HepG2 (cell line): ENCODE measurements at regions not wholly inside any gene's neighbourhood (a gene's known extent, or its start where the extent isn't known, plus 50 kb on each side); places are given as distances from the start of the nearest gene placed in this dataset.
A peak's percentile ranks its signal among the peaks of the same experiment; 100 is the strongest.

Experiments used
- ATAC-seq: fragments of 200-7000 bp; cut with Tn5 transposase; 3 replicates; pipeline ENCODE4 v1.9.1; 2020; ENCODE audit warnings: mild to moderate bottlenecking, moderate library complexity
- BruUV-seq: library from RNA; stranded (reverse); fragments of 400-500 nt; replicated peaks from 2 replicates; lab custom pipeline; 2021; lab: Mats Ljungman, UMichigan
- CTCF ChIA-PET: fragments of 300-600 bp; formaldehyde crosslinking; extraction: SDS; loops from one replicate; lab custom pipeline; 2021; ENCODE audit warnings: low total read pairs, inconsistent platforms, low intra/inter-chr PET ratio; lab: Yijun Ruan, JAX
- POLR2A ChIA-PET: fragments of 350-600 bp; sonication (Branson Sonifier 250); formaldehyde crosslinking; loops from one replicate; lab custom pipeline; 2020; ENCODE audit warnings: antibody characterized with exemption, inconsistent platforms; lab: Yijun Ruan, JAX
- DNase-seq: peaks from one replicate; pipeline ENCODE4 v3.0.0-alpha.2; 2015; ENCODE audit warnings: low spot score
- FAIRE-seq: peaks from 3 replicates; lab custom pipeline; 2011; peaks lifted over from hg19 to GRCh38; lab: Jason Lieb, UNC
- H2AFZ ChIP-seq: one replicate; pipeline ENCODE4 v1.6.1; 2011; ENCODE audit warnings: low read length, inconsistent platforms
- H3K27ac ChIP-seq: fragments of 300-600 bp; 3 replicates; pipeline ENCODE4 v1.8.0; 2011; ENCODE audit warnings: mixed run types, mild to moderate bottlenecking, mixed read lengths, low read length, inconsistent platforms; ENCODE audit not compliant: insufficient read depth; ENCODE audit errors: extremely low read length
- H3K27me3 ChIP-seq, 2 experiments: fragments of 200-600 bp in 1 of 2; 2 replicates in 1 of 2; 3 replicates in 1 of 2; pipeline versions ENCODE4 v1.6.0 to v1.8.0; 2011; ENCODE audit warnings: low read length in 2 of 2, mild to moderate bottlenecking in 2 of 2, moderate library complexity in 2 of 2, inconsistent platforms in 1 of 2; ENCODE audit not compliant: insufficient read depth in 2 of 2, control insufficient read depth in 1 of 2
- H3K36me3 ChIP-seq, 2 experiments: fragments of 200-600 bp in 1 of 2; replicated peaks in 1 of 2; 2 replicates in 1 of 2; 3 replicates in 1 of 2; pipeline versions ENCODE4 v1.5.1 to v1.8.0; 2011; ENCODE audit warnings: low read length in 2 of 2, inconsistent platforms in 1 of 2; ENCODE audit not compliant: insufficient read depth in 2 of 2, control insufficient read depth in 1 of 2
- H3K4me1 ChIP-seq: 2 replicates; pipeline ENCODE4 v1.5.1; 2012; ENCODE audit warnings: low read length, inconsistent platforms; ENCODE audit not compliant: insufficient read depth
- H3K4me2 ChIP-seq: 2 replicates; pipeline ENCODE4 v1.6.0; 2011; ENCODE audit warnings: low read depth, low read length, inconsistent platforms
- H3K4me3 ChIP-seq, 3 experiments: fragments of 200-600 bp in 1 of 3; sonication (generic), shearing (Covaris generic) in 1 of 3; replicated peaks in 1 of 3; 2 replicates each; pipeline ENCODE4 v1.5.1; 2011 to 2016; ENCODE audit warnings: low read length in 3 of 3, inconsistent platforms in 2 of 3, low read depth in 2 of 3, mild to moderate bottlenecking in 2 of 3, control low read depth in 1 of 3, mixed read lengths in 1 of 3; ENCODE audit not compliant: insufficient read depth in 1 of 3
- H3K79me2 ChIP-seq: one replicate; pipeline ENCODE4 v1.6.1; 2011; ENCODE audit warnings: low read length, inconsistent platforms; ENCODE audit not compliant: insufficient read depth
- H3K9ac ChIP-seq: 2 replicates; pipeline ENCODE4 v1.6.0; 2011; ENCODE audit warnings: mild to moderate bottlenecking, low read depth, low read length, inconsistent platforms; ENCODE audit not compliant: insufficient read depth
- H3K9me3 ChIP-seq: 2 replicates; pipeline ENCODE4 v1.5.1; 2012; ENCODE audit warnings: mild to moderate bottlenecking, low read length
- H4K20me1 ChIP-seq: 2 replicates; pipeline ENCODE4 v1.6.0; 2011; ENCODE audit warnings: inconsistent platforms, mild to moderate bottlenecking, low read length, moderate library complexity; ENCODE audit not compliant: insufficient read depth
- HMG20B ChIP-seq: conservative IDR thresholded peaks from 2 replicates; pipeline ENCODE4 v1.6.1; 2016; ENCODE audit warnings: missing genetic modification reagents, missing compliant biosample characterization
- MAFF ChIP-seq: IDR thresholded peaks from 2 replicates; pipeline ENCODE4 v1.6.1; 2011; ENCODE audit warnings: low read depth, low read length, improper control_type of control experiment
- MAFK ChIP-seq, 2 experiments: IDR thresholded peaks in 1 of 2; conservative IDR thresholded peaks in 1 of 2; 2 replicates each; pipeline ENCODE4 v1.6.1; 2011; ENCODE audit warnings: improper control_type of control experiment in 2 of 2, low read length in 2 of 2
- MLLT10 ChIP-seq: sonication (generic); formaldehyde crosslinking; IDR thresholded peaks from 2 replicates; pipeline ENCODE4 v1.4.0; 2020; ENCODE audit warnings: missing genetic modification reagents
- ZNF891 ChIP-seq: sonication (generic); formaldehyde crosslinking; IDR thresholded peaks from 2 replicates; pipeline ENCODE4 v1.5.0; 2020; ENCODE audit warnings: mild to moderate bottlenecking, missing genetic modification reagents
- WGBS: methylation state at CpG from one replicate; pipeline ENCODE4 v1.1.6; 2017; ENCODE audit warnings: low lambda C conversion rate; 5-methylcytosine and 5-hydroxymethylcytosine counted together
- in situ Hi-C: cut with HindIII; loops from 2 replicates; pipeline ENCODE4 v1.10.0; 2017; ENCODE audit warnings: low pct_unique_long_range_greater_than_20kb; ENCODE audit not compliant: extremely low pct_ligation_motif_present
- intact Hi-C: fragments of 100-400 bp; cut with micrococcal nuclease; formaldehyde crosslinking; loops from one replicate; pipeline ENCODE4 v1.10.0; 2022; ENCODE audit not compliant: unreplicated experiment
- TF ChIP-seq, protein P1 (sequence below): sonication (generic); formaldehyde crosslinking; IDR thresholded peaks from 2 replicates; pipeline ENCODE4 v1.5.1; 2020; ENCODE audit warnings: mild to moderate bottlenecking, missing genetic modification reagents, moderate library complexity
- TF ChIP-seq, protein P2 (sequence below): sonication (generic); formaldehyde crosslinking; IDR thresholded peaks from 2 replicates; pipeline ENCODE4 v1.5.0; 2020; ENCODE audit warnings: mild to moderate bottlenecking, missing genetic modification reagents, borderline replicate concordance
- TF ChIP-seq, protein P3 (sequence below): fragments of 450-650 bp; IDR thresholded peaks from 2 replicates; pipeline ENCODE4 v1.6.1; 2016
- TF ChIP-seq, protein P4 (sequence below): sonication (generic); formaldehyde crosslinking; IDR thresholded peaks from 2 replicates; pipeline ENCODE4 v1.9.0; 2021; ENCODE audit warnings: missing genetic modification reagents, mild to moderate bottlenecking, borderline replicate concordance

DNA sequence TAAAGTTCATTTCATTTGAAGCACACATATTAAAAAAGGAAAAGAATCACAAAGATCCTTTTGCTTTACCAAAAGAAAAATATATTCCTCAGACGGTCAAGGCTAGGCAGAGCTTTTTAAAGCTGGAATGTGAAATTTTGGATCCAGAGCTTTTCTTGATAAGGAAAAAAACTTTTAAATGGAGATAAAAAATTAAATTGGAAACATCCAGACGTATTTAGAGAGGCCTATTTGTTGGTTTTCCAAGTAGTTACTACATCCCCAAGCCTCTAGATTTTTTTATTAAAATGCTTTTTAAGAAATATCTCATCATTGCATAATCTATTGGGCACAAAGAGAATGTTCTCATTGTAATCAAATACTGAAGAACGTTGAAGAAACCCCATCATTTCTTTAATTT, 385.7 kb upstream of the CITED2 start (continued):
- TF ChIP-seq, protein P1, sequence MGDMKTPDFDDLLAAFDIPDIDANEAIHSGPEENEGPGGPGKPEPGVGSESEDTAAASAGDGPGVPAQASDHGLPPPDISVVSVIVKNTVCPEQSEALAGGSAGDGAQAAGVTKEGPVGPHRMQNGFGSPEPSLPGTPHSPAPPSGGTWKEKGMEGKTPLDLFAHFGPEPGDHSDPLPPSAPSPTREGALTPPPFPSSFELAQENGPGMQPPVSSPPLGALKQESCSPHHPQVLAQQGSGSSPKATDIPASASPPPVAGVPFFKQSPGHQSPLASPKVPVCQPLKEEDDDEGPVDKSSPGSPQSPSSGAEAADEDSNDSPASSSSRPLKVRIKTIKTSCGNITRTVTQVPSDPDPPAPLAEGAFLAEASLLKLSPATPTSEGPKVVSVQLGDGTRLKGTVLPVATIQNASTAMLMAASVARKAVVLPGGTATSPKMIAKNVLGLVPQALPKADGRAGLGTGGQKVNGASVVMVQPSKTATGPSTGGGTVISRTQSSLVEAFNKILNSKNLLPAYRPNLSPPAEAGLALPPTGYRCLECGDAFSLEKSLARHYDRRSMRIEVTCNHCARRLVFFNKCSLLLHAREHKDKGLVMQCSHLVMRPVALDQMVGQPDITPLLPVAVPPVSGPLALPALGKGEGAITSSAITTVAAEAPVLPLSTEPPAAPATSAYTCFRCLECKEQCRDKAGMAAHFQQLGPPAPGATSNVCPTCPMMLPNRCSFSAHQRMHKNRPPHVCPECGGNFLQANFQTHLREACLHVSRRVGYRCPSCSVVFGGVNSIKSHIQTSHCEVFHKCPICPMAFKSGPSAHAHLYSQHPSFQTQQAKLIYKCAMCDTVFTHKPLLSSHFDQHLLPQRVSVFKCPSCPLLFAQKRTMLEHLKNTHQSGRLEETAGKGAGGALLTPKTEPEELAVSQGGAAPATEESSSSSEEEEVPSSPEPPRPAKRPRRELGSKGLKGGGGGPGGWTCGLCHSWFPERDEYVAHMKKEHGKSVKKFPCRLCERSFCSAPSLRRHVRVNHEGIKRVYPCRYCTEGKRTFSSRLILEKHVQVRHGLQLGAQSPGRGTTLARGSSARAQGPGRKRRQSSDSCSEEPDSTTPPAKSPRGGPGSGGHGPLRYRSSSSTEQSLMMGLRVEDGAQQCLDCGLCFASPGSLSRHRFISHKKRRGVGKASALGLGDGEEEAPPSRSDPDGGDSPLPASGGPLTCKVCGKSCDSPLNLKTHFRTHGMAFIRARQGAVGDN: no peak
- TF ChIP-seq HMG20B (CRISPR knock-in tag) (no peak), ZNF891 (CRISPR knock-in tag) (no peak)

DNA sequence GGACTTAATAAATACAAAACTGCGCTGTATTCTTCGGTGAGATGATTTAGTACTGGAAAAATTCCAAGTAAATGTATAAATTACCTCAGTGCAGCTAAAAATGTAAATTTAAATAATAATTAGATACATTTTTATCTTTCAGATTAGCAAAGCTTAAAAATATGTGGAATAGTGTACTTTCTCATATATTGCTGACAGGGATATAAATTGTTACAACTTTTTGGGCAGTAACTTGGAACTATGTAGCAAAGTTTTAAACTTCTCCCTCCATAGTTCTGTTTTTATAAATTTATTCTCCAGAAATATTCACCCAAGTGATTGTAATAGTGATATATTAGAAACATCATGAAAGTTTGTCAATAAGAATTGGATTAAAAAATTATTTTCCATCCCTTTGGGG, 384.6 kb upstream of the CITED2 start:
- no TSS peak for BruUV-seq
- Histone ChIP-seq H3K27ac (no peak overlapping the region), H3K36me3 (no peaks in the 10 kb centered on the region), H3K4me2 (no peak overlapping the region), H3K79me2 (no peaks in the 10 kb centered on the region), H3K27me3 (no peaks in the 10 kb centered on the region), H3K4me1 (peaks cover 21% of the 10 kb centered on the region), H4K20me1 (no peaks in the 10 kb centered on the region), H3K9ac (no peak overlapping the region), H3K9me3 (no peaks in the 10 kb centered on the region), H2AFZ (no peak overlapping the region), H3K4me3 (no peak overlapping the region)
- 93% methylated on average over 2 of the region's 2 CpGs for WGBS
- ATAC-seq: no peak
- DNase-seq: no peak
- ChIA-PET CTCF (no interaction called here), POLR2A (no interaction called here)
- TF ChIP-seq, protein P2, sequence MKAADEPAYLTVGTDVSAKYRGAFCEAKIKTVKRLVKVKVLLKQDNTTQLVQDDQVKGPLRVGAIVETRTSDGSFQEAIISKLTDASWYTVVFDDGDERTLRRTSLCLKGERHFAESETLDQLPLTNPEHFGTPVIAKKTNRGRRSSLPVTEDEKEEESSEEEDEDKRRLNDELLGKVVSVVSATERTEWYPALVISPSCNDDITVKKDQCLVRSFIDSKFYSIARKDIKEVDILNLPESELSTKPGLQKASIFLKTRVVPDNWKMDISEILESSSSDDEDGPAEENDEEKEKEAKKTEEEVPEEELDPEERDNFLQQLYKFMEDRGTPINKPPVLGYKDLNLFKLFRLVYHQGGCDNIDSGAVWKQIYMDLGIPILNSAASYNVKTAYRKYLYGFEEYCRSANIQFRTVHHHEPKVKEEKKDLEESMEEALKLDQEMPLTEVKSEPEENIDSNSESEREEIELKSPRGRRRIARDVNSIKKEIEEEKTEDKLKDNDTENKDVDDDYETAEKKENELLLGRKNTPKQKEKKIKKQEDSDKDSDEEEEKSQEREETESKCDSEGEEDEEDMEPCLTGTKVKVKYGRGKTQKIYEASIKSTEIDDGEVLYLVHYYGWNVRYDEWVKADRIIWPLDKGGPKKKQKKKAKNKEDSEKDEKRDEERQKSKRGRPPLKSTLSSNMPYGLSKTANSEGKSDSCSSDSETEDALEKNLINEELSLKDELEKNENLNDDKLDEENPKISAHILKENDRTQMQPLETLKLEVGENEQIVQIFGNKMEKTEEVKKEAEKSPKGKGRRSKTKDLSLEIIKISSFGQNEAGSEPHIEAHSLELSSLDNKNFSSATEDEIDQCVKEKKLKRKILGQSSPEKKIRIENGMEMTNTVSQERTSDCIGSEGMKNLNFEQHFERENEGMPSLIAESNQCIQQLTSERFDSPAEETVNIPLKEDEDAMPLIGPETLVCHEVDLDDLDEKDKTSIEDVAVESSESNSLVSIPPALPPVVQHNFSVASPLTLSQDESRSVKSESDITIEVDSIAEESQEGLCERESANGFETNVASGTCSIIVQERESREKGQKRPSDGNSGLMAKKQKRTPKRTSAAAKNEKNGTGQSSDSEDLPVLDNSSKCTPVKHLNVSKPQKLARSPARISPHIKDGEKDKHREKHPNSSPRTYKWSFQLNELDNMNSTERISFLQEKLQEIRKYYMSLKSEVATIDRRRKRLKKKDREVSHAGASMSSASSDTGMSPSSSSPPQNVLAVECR (CRISPR knock-in tag): no peak
- TF ChIP-seq, protein P3, sequence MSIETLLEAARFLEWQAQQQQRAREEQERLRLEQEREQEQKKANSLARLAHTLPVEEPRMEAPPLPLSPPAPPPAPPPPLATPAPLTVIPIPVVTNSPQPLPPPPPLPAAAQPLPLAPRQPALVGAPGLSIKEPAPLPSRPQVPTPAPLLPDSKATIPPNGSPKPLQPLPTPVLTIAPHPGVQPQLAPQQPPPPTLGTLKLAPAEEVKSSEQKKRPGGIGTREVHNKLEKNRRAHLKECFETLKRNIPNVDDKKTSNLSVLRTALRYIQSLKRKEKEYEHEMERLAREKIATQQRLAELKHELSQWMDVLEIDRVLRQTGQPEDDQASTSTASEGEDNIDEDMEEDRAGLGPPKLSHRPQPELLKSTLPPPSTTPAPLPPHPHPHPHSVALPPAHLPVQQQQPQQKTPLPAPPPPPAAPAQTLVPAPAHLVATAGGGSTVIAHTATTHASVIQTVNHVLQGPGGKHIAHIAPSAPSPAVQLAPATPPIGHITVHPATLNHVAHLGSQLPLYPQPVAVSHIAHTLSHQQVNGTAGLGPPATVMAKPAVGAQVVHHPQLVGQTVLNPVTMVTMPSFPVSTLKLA: no peak
- TF ChIP-seq MAFK (conservative IDR thresholded peaks at IDR 0.05 in 1 of 2, IDR thresholded peaks at IDR 0.05 in 1 of 2; ENCODE audit: low read length in 2 of 2): peak; percentile 59 to 74; a peak in 3 of 4 replicates
- TF ChIP-seq ZNF891 (CRISPR knock-in tag): no peak
- TF ChIP-seq MAFF: peak; percentile 71
- TF ChIP-seq MLLT10 (CRISPR knock-in tag): no peak
- TF ChIP-seq, protein P4, sequence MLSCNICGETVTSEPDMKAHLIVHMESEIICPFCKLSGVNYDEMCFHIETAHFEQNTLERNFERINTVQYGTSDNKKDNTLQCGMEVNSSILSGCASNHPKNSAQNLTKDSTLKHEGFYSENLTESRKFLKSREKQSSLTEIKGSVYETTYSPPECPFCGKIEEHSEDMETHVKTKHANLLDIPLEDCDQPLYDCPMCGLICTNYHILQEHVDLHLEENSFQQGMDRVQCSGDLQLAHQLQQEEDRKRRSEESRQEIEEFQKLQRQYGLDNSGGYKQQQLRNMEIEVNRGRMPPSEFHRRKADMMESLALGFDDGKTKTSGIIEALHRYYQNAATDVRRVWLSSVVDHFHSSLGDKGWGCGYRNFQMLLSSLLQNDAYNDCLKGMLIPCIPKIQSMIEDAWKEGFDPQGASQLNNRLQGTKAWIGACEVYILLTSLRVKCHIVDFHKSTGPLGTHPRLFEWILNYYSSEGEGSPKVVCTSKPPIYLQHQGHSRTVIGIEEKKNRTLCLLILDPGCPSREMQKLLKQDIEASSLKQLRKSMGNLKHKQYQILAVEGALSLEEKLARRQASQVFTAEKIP: no peak
- in situ Hi-C loops (no loop called here), intact Hi-C loops (no loop called here)
- FAIRE-seq: no peak
